H1 (cell line): ENCODE measurements at regions not wholly inside any gene's neighbourhood (a gene's known extent, or its start where the extent isn't known, plus 50 kb on each side); places are given as distances from the start of the nearest gene placed in this dataset.

Experiments used
- CTCF ChIA-PET: fragments of 300-600 bp; sonication (Branson Sonifier 250); formaldehyde crosslinking; loops from one replicate; lab custom pipeline; 2021; ENCODE audit not compliant: partially characterized antibody; lab: Charles Lee
- POLR2A ChIA-PET: fragments of 300-600 bp; sonication (Branson Sonifier 250); formaldehyde crosslinking; loops from one replicate; lab custom pipeline; 2021; ENCODE audit warnings: inconsistent platforms; ENCODE audit not compliant: partially characterized antibody; lab: Charles Lee
- DNase-seq, 2 experiments: peaks; one replicate each; pipeline versions ENCODE4 v3.0.0 to v3.0.0-alpha.2; 2010 to 2022; ENCODE audit warnings: low spot score in 2 of 2, low read depth in 1 of 2, mixed read lengths in 1 of 2
- FAIRE-seq: peaks from 2 replicates; lab custom pipeline; 2011; peaks lifted over from hg19 to GRCh38; lab: Jason Lieb, UNC
- H2AFZ ChIP-seq: 2 replicates; pipeline ENCODE4 v1.8.1; 2012; ENCODE audit warnings: low read length, inconsistent platforms
- H2AK5ac ChIP-seq: 2 replicates; pipeline ENCODE4 v1.6.1; 2013; ENCODE audit warnings: low read depth, low read length
- H2BK120ac ChIP-seq: replicated peaks from 2 replicates; pipeline ENCODE3; 2013; ENCODE audit warnings: low read depth, low read length, inconsistent platforms
- H2BK12ac ChIP-seq: 2 replicates; pipeline ENCODE4 v1.6.1; 2013; ENCODE audit warnings: low read depth, low read length
- H2BK15ac ChIP-seq: 2 replicates; pipeline ENCODE4 v1.6.1; 2013; ENCODE audit warnings: low read length
- H2BK20ac ChIP-seq: 2 replicates; pipeline ENCODE4 v1.6.1; 2013; ENCODE audit warnings: low read length
- H2BK5ac ChIP-seq: 2 replicates; pipeline ENCODE4 v1.6.1; 2013; ENCODE audit warnings: low read depth, low read length
- H3K14ac ChIP-seq: 2 replicates; pipeline ENCODE4 v1.6.1; 2013; ENCODE audit warnings: inconsistent platforms; ENCODE audit not compliant: insufficient read length
- H3K18ac ChIP-seq: 2 replicates; pipeline ENCODE4 v1.6.1; 2013; ENCODE audit warnings: low read length; ENCODE audit errors: extremely low read depth
- H3K23ac ChIP-seq: 2 replicates; pipeline ENCODE4 v1.6.1; 2013; ENCODE audit warnings: inconsistent platforms; ENCODE audit not compliant: insufficient read length
- H3K23me2 ChIP-seq: 2 replicates; pipeline ENCODE4 v1.6.1; 2013; ENCODE audit warnings: low read depth, low read length
- H3K27ac ChIP-seq: 2 replicates; pipeline ENCODE4 v1.6.1; 2011; ENCODE audit warnings: low read depth, low read length, inconsistent platforms
- H3K27me3 ChIP-seq, 4 experiments: replicated peaks in 1 of 4; 1 replicate in 1 of 4; 2 replicates in 3 of 4; pipeline versions ENCODE4 v1.6.1 to v1.8.1; 2011 to 2013; ENCODE audit warnings: low read length in 3 of 4, mild to moderate bottlenecking in 3 of 4, inconsistent platforms in 2 of 4, mixed read lengths in 2 of 4, moderate library complexity in 1 of 4; ENCODE audit not compliant: control insufficient read depth in 3 of 4, insufficient read depth in 3 of 4; ENCODE audit errors: extremely low read depth in 1 of 4
- H3K36me3 ChIP-seq, 4 experiments: 2 replicates each; pipeline versions ENCODE4 v1.6.1 to v1.8.1; 2011 to 2013; ENCODE audit warnings: mild to moderate bottlenecking in 4 of 4, low read length in 3 of 4, moderate library complexity in 2 of 4, control low read depth in 1 of 4, inconsistent platforms in 1 of 4; ENCODE audit not compliant: insufficient read depth in 4 of 4, control insufficient read depth in 2 of 4
- H3K4ac ChIP-seq: replicated peaks from 2 replicates; pipeline ENCODE3; 2013; ENCODE audit warnings: low read length, low read depth, mixed read lengths, inconsistent platforms; ENCODE audit not compliant: insufficient read length
- H3K4me1 ChIP-seq, 4 experiments: replicated peaks in 1 of 4; 1 replicate in 1 of 4; 2 replicates in 3 of 4; pipeline versions ENCODE4 v1.6.1 to v1.8.1; 2011 to 2013; ENCODE audit warnings: low read length in 3 of 4, inconsistent platforms in 2 of 4, mixed read lengths in 1 of 4; ENCODE audit not compliant: insufficient read depth in 4 of 4, control insufficient read depth in 3 of 4
- H3K4me2 ChIP-seq, 2 experiments: 2 replicates each; pipeline versions ENCODE4 v1.6.1 to v1.8.1; 2011 to 2013; ENCODE audit warnings: low read depth in 2 of 2, low read length in 2 of 2, control low read depth in 1 of 2, inconsistent platforms in 1 of 2, mild to moderate bottlenecking in 1 of 2; ENCODE audit not compliant: insufficient read depth in 1 of 2
- H3K4me3 ChIP-seq, 4 experiments: fragments of 200-600, 300-600 bp in 1 of 4; sonication (generic), shearing (Covaris generic), sonication (Bioruptor Twin) in 1 of 4; 2 replicates each; pipeline versions ENCODE4 v1.5.1 to v1.8.1; 2011 to 2016; ENCODE audit warnings: low read length in 4 of 4, low read depth in 3 of 4, control low read depth in 2 of 4, inconsistent platforms in 2 of 4, mild to moderate bottlenecking in 2 of 4, mixed read lengths in 1 of 4, moderate library complexity in 1 of 4; ENCODE audit not compliant: insufficient read depth in 2 of 4; ENCODE audit errors: extremely low read depth in 1 of 4
- H3K56ac ChIP-seq: replicated peaks from 2 replicates; pipeline ENCODE3; 2013; ENCODE audit warnings: low read depth, mild to moderate bottlenecking, mixed read lengths, low read length, inconsistent platforms; ENCODE audit not compliant: insufficient read length
- H3K79me1 ChIP-seq: 2 replicates; pipeline ENCODE4 v1.6.1; 2013; ENCODE audit warnings: low read depth, low read length, control low read depth
- H3K79me2 ChIP-seq, 2 experiments: 2 replicates each; pipeline versions ENCODE4 v1.6.1 to v1.8.1; 2012 to 2013; ENCODE audit warnings: low read length in 2 of 2, mild to moderate bottlenecking in 2 of 2, inconsistent platforms in 1 of 2; ENCODE audit not compliant: insufficient read depth in 2 of 2, control insufficient read depth in 1 of 2
- H3K9ac ChIP-seq, 4 experiments: replicated peaks in 1 of 4; 1 replicate in 1 of 4; 2 replicates in 3 of 4; pipeline versions ENCODE4 v1.6.1 to v1.8.1; 2011 to 2013; ENCODE audit warnings: low read depth in 3 of 4, low read length in 3 of 4, control low read depth in 2 of 4, mild to moderate bottlenecking in 2 of 4, moderate library complexity in 2 of 4, inconsistent platforms in 1 of 4; ENCODE audit errors: extremely low read depth in 1 of 4
- H3K9me3 ChIP-seq, 2 experiments: 2 replicates each; pipeline versions ENCODE4 v1.6.1 to v1.8.1; 2012 to 2013; ENCODE audit warnings: mild to moderate bottlenecking in 2 of 2, moderate library complexity in 2 of 2, control low read depth in 1 of 2, inconsistent platforms in 1 of 2, low read depth in 1 of 2, low read length in 1 of 2, mixed read lengths in 1 of 2; ENCODE audit not compliant: insufficient read depth in 2 of 2
- H4K20me1 ChIP-seq, 2 experiments: replicated peaks in 1 of 2; 2 replicates each; pipeline versions ENCODE3 to v1.8.1; 2011 to 2013; ENCODE audit warnings: inconsistent platforms in 2 of 2, low read length in 2 of 2, mild to moderate bottlenecking in 1 of 2; ENCODE audit not compliant: insufficient read depth in 2 of 2, control insufficient read depth in 1 of 2
- H4K5ac ChIP-seq: 2 replicates; pipeline ENCODE4 v1.6.1; 2013; ENCODE audit warnings: low read length, low read depth, mixed read lengths, inconsistent platforms; ENCODE audit not compliant: insufficient read length
- H4K8ac ChIP-seq: 2 replicates; pipeline ENCODE4 v1.8.0; 2013; ENCODE audit warnings: mild to moderate bottlenecking, moderate library complexity, low read length, inconsistent platforms; ENCODE audit not compliant: insufficient read depth; ENCODE audit errors: extremely low read depth
- H4K91ac ChIP-seq: replicated peaks from 2 replicates; pipeline ENCODE3; 2013; ENCODE audit warnings: low read length, mixed read lengths, inconsistent platforms; ENCODE audit not compliant: insufficient read length
- CBX5 ChIP-seq: fragments of 300-800, 300-1000 bp; sonication (generic); IDR thresholded peaks from 2 replicates; pipeline ENCODE4 v1.7.1; 2016; ENCODE audit warnings: antibody characterized with exemption, low read length, low read depth
- CHD2 ChIP-seq: IDR thresholded peaks from 2 replicates; pipeline ENCODE4 v1.6.1; 2012; ENCODE audit warnings: low read length, improper control_type of control experiment
- HDAC2 ChIP-seq, 2 experiments: fragments of 300-600 bp in 1 of 2; sonication (generic) in 1 of 2; IDR thresholded peaks; 2 replicates each; pipeline ENCODE4 v1.6.1; 2011 to 2012; ENCODE audit warnings: low read depth in 2 of 2, low read length in 2 of 2, mild to moderate bottlenecking in 2 of 2, moderate library complexity in 2 of 2, borderline replicate concordance in 1 of 2, inconsistent platforms in 1 of 2
- TAF7 ChIP-seq: optimal IDR thresholded peaks from 2 replicates; pipeline ENCODE3; 2011; ENCODE audit warnings: low read depth, mild to moderate bottlenecking, inconsistent platforms, low read length, moderate library complexity, borderline replicate concordance

- Histone ChIP-seq H2BK5ac (no peak overlapping the region), H3K9ac (no peak overlapping the region), H4K8ac (no peak overlapping the region), H3K56ac (no peak overlapping the region), H3K27me3 (no peaks in the 10 kb centered on the region), H2BK15ac (no peak overlapping the region), H3K79me1 (no peaks in the 10 kb centered on the region), H3K4me2 (no peak overlapping the region), H3K4me1 (no peaks in the 10 kb centered on the region), H4K5ac (no peak overlapping the region), H2AK5ac (no peak overlapping the region), H3K4me3 (no peak overlapping the region), H2BK12ac (no peak overlapping the region), H3K23ac (no peak overlapping the region), H3K18ac (no peak overlapping the region), H2BK20ac (no peak overlapping the region), H3K79me2 (no peaks in the 10 kb centered on the region), H2AFZ (no peak overlapping the region), H4K91ac (no peak overlapping the region), H3K9me3 (no peaks in the 10 kb centered on the region), H3K4ac (no peak overlapping the region), H2BK120ac (no peak overlapping the region), H3K27ac (no peak overlapping the region), H3K36me3 (no peaks in the 10 kb centered on the region), H3K23me2 (no peaks in the 10 kb centered on the region), H3K14ac (no peak overlapping the region), H4K20me1 (no peaks in the 10 kb centered on the region)
- FAIRE-seq (no peak), DNase-seq (no peak)
- ChIA-PET CTCF (interaction anchor here (1.1 kb wide), 1 partner anchor 64 kb away, joined by 3 read pairs; no protein-coding TSS in a partner anchor), POLR2A (no interaction called here)
- TF ChIP-seq TAF7, result no peak
- TF ChIP-seq HDAC2 (IDR thresholded peaks at IDR 0.05; ENCODE audit: borderline replicate concordance in 1 of 2, low read depth in 2 of 2, low read length in 2 of 2), result no peak
- no peak for TF ChIP-seq CBX5
- TF ChIP-seq CHD2, result no peak
Measured at GRCh38 chr10:52459097-52459496, 145.0 kb downstream of the DKK1 start.
